GM21737 (cell line): ENCODE measurements at regions not wholly inside any gene's neighbourhood (a gene's known extent, or its start where the extent isn't known, plus 50 kb on each side); places are given as distances from the start of the nearest gene placed in this dataset.

Source experiments
- ATAC-seq: cut with Tn5 transposase; IDR thresholded peaks from one replicate; pipeline ENCODE4 v1.9.1; 2021; ENCODE audit warnings: mild to moderate bottlenecking, moderate library complexity; ENCODE audit not compliant: unreplicated experiment

DNA sequence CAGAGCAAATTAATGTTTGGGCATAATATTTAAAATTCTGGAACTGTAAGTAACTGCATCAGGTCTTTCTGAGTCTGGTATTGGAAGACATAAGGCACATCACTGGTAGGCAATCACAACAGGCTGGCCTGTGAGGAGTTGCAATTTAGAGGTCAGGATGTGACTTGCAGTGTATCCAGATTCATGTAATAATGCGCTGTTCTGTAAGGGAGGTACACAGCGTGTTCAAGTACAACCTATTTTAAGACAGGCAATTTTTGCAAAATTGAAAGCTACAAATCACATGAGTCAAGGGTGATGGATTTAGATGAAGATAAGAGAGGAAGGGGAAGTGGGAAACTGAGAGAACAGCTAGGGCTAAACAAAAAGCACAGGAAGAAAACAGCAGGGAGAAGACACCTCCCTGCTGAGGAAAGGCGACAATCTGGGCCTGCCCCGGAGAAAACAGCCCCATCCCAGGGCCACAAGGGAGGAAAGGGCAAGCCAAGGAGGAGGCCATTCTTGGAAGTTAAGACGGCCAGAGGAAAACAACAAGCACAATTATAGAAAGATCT is 138.1 kb downstream of the LACC1 start:
- ATAC-seq, result no peak

- no peak for ATAC-seq
Observed at GRCh38 chr13:44019651-44020050, 139.9 kb downstream of the LACC1 start.

GRCh38 chr13:44021422-44021821 is 141.7 kb downstream of the LACC1 start:
- ATAC-seq, result no peak

DNA sequence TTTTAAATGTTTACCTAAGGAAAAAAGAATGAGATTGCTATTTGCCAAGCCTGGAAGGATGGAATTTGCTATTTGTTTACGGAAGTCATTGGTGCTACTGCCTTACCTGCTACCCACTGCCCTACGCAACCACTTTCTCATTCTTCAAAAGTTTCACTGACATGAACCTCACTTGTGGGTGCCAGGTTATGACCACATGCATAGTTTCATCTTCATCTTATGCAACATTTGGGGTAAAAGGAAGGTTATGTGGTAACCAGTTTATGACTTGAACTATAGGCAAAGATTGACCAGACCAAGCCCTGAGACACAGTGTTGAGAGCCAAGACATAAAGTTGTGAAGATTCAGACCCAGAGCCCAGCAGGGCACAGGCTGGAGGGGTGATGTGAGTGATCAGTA is 142.5 kb downstream of the LACC1 start:
- ATAC-seq, result no peak

- ATAC-seq, result no peak
Observed at GRCh38 chr13:44024167-44024845, 144.6 kb downstream of the LACC1 start.

GRCh38 chr13:44024846-44025195 is 145.1 kb downstream of the LACC1 start:
- ATAC-seq, result no peak

DNA sequence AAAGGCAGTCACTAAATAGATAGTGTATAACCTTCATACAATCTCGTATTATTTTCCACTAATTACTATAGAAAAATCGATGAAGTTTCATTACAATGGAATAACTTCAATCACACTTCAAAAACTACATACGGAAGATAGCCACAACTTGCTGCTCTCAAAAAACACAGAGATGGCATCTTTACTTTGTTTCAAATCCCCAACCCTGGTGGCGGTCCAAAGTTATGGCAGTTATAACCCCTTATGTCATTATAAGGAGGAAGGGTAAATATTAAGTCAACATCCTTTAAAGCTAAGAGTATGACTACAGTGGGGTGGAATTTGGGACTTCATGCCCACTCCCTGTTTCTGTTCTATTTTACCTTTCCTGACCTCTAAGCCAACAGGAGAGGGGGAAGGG is 146.5 kb downstream of the LACC1 start:
- no peak for ATAC-seq

- ATAC-seq, result no peak
Observed at GRCh38 chr13:44028734-44029133, 149.0 kb downstream of the LACC1 start.

DNA sequence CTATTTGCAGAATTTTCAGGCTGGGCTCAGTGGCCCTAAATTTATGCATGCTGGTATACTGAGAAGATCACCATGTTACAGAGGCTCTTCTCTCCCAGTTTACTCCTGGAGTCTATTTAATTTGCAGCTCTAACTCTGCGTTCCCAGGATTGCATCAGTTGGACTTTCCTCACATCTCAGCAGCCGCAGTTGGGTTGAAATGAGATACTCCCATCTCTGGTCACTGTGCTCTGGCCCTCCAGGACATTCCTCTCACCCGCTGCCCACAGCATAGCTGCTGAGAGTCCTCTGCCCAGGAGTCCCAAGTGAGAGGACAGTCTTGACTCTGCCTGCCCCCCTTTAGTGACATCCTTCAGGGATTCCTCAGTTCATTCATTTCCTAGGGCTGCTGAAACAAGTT is 150.9 kb downstream of the LACC1 start:
- ATAC-seq, result no peak

GRCh38 chr13:44031555-44031954 is 151.9 kb downstream of the LACC1 start:
- ATAC-seq, result no peak

- no peak for ATAC-seq
Observed at GRCh38 chr13:44032802-44033201, 153.1 kb downstream of the LACC1 start.

DNA sequence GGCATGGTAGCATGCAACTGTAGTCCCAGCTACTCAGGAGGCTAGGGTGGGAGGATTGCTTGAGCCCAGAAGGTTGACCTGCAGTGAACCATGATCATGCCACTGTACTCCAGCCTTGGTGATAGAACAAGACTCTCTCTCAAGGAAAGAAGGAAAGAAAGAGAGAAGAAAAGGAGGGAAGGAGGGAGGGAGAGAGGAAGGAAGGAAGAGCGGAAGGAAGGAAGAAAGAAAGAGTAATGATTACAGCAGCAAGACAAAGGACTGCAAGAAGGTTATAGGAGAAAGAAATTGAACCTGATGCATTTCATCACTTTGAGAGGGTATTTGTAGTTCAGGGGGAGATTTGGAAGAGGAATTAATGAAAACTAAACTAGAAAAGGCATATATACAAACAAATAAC is 155.7 kb downstream of the LACC1 start:
- ATAC-seq, result no peak

DNA sequence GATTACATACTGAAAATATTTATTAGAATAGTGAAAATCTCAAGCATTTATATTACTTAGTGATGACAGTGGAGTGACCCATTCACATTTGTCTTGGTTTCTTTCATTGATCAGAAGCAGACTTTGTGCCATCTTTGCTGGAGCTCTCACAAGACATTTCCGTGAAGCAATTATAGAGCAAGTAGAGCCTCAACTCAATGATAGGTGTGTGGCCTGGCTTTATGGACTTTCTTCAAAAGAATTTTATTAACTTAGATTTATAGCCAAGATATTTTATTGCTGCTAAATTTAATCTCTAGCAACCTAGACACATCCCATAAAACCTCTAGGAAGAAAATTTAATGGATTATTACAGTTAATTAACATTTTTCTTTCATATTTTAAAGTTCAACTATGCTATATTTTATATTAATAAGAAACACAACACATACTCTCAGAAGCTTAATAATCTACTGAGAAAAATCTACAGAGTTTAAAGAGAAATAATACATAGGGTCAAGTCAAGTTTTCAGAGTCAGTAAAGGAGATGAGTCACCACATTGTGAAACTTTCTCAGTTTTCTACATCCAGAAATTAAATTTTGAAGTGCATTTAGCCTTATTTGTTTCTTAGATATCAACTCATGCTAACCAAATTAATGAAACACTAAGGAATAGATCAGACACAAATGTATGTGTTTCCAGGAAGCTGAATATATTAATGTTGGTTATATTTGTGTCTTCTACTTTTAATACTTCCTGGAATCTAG is 160.5 kb downstream of the LACC1 start:
- ATAC-seq, result no peak

DNA sequence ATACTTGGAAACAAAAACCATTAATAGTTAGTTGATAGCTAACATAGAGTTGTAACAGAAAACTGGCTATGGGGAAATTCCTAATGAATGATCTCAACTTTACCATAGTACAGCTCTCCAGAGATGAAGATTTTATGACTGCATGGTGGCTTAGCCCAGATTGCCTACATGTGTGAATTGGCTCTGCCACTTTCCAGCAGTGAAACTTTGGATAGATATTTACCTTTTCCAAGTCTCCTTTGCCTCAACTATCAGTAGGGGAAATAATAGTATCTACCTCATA is 161.1 kb downstream of the LACC1 start:
- ATAC-seq, result no peak

DNA sequence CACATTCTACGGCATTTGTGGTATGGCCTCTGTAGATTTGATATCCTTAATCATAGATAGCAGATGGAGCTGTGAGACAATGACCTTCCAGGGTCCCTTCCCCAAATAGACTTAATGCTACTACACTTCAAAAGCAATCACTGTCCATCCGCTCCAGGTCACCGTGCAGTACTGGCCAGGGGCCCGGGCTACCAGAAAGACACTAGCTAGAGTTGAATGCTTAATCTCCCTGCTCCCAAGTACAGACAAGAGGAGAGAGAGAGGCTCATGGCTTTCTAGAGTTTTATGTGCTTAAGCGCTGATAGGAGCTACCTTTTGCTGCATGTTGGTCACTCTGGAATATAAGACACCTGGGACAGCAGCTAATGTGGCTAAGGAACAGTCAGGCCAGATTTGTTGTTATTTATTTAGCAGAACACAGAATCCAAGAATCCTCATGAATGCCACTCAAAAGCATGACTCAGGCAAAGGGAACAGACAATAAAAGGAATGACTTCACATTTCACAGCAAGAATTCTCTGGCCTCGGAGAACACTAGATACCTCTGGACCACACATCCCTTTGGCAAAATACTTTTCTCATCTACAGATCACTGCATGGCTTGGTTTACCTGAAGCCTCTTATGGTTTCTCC is 165.0 kb downstream of the LACC1 start:
- ATAC-seq, result no peak

GRCh38 chr13:44045180-44045562 is 165.5 kb downstream of the LACC1 start:
- no peak for ATAC-seq

- ATAC-seq, result no peak
Observed at GRCh38 chr13:44046428-44046827, 166.7 kb downstream of the LACC1 start.

DNA sequence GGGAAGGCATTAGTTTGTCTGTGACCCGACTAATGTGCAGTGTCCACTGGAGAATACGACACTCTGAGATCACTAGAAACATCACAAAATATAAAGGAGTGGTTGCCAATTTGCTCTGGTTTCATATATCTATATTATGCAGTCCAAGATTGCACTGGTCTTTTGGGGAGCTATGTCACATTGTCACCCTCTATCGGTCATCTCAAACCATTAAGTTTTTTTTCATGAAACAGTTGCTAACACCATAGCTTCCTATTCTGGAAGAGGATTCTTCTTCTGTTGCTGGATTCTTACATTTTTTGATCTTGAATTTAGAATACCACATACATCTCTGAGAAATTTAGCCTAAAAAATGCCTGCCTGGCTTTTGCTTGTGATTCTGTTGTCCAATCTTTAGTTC is 168.6 kb downstream of the LACC1 start:
- ATAC-seq, result no peak

- no peak for ATAC-seq
Observed at GRCh38 chr13:44049081-44049945, 169.6 kb downstream of the LACC1 start.

DNA sequence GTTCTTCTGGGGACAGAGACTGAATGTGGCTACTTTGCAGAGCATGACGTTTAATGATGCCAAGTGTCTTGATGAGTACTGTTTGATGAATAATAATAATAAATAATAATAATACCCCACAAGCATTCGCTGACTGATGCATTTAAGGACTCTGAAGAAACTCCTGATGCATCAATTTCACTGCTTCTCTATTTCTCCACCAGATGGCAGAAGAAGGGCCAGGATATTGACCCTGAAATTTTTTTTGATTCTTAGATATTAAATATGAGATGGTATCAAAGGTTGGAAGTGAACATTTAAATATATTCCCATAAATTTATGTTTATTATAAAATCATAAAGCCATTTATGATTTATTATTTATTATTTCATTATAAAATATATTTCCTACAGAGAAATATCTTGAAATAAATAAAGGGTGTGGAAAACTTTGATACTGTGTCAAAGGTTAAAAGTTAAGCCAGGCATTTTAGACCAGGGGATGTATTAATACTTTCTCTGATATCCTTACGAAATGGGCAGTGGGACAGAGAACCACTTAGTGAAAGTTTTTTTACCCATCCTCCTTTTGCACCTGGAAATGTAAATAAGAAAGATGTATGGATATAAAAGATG is 170.9 kb downstream of the LACC1 start:
- ATAC-seq, result no peak

DNA sequence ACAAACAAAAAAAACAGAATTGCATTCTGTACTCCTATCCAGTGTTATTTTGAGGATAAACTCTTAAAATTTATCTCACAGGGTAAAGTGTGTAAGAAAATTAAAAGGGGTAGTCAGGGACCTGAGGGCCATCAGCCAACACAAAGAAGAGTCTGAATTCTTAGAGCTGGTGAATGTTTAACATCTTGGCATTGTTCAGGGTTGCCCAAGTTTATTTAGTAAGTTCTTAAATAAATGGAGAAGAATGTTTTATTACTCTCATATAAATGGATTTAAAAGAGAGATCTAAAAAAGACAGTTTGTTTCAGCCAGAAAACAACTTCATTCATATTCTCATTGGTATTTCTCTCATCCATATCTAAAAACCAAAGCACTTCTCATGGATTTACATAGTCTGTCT is 171.7 kb downstream of the LACC1 start:
- no peak for ATAC-seq
